Gastrocnemius medialis (tissue), 4 donors: ENCODE measurements at regions not wholly inside any gene's neighbourhood (a gene's known extent, or its start where the extent isn't known, plus 50 kb on each side); places are given as distances from the start of the nearest gene placed in this dataset.
"Not testable (repeated sequence)": the region's sequence is repeated elsewhere in the genome, so short reads cannot be mapped to it uniquely, and the experiment has no call there.

Experiments used
- ATAC-seq, 2 donors: fragments of 150-250 bp; one replicate each; pipeline ENCODE4 v1.9.1; 2016
- DNase-seq, 2 donors: peaks; one replicate each; pipeline ENCODE4 v3.0.0-alpha.2; 2019
- H3K27ac ChIP-seq, 4 donors: fragments of 200-600 bp; sonication (generic); 1 replicate in 1 of 4; 2 replicates in 3 of 4; pipeline ENCODE4 v1.5.1; 2016 to 2018; ENCODE audit warnings: mild to moderate bottlenecking in 2 of 4, moderate library complexity in 1 of 4
- H3K27me3 ChIP-seq, 3 donors: fragments of 200-600 bp; sonication (generic) in 2 of 3; 1 replicate in 1 of 3; 2 replicates in 2 of 3; pipeline versions ENCODE4 v1.5.1 to v1.6.0; 2016 to 2019; ENCODE audit warnings: mild to moderate bottlenecking in 1 of 3, moderate library complexity in 1 of 3
- H3K36me3 ChIP-seq, 2 donors: fragments of 200-600 bp; sonication (generic) in 1 of 2; one replicate each; pipeline ENCODE4 v1.5.1; 2017 to 2018
- H3K4me1 ChIP-seq, 2 donors: fragments of 200-600 bp; sonication (generic) in 1 of 2; one replicate each; pipeline ENCODE4 v1.5.1; 2016 to 2017; ENCODE audit warnings: mild to moderate bottlenecking in 2 of 2
- H3K4me3 ChIP-seq, 4 donors: fragments of 200-600 bp; sonication (generic) in 3 of 4; 1 replicate in 1 of 4; 2 replicates in 3 of 4; pipeline ENCODE4 v1.5.1; 2016 to 2019; ENCODE audit warnings: mild to moderate bottlenecking in 2 of 4
- H3K9me3 ChIP-seq, 3 donors: fragments of 200-600 bp; sonication (generic) in 2 of 3; 1 replicate in 1 of 3; 2 replicates in 2 of 3; pipeline ENCODE4 v1.5.1; 2016 to 2019
- in situ Hi-C, 4 donors: fragments of 200-750 bp; cut with MboI; loops; one replicate each; pipeline versions ENCODE4 v1.15.0 to v1.8.0; 2017; ENCODE audit warnings: low sequenced_read_pairs in 4 of 4
- intact Hi-C: fragments of 100-400 bp; cut with DNase I; formaldehyde crosslinking; loops from one replicate; pipeline ENCODE4 v1.15.1; 2023; ENCODE audit warnings: low total_unique reads

GRCh38 chr16:33816328-33816944, 357.0 kb downstream of the TP53TG3F start:
- H3K4me1 ChIP-seq, H3K27me3 ChIP-seq, H3K9me3 ChIP-seq, DNase-seq, H3K4me3 ChIP-seq, ATAC-seq, H3K36me3 ChIP-seq, intact Hi-C loops, H3K27ac ChIP-seq, in situ Hi-C loops: not testable (repeated sequence)

GRCh38 chr16:33824736-33825135, 365.3 kb downstream of the TP53TG3F start:
- H3K27ac ChIP-seq, H3K9me3 ChIP-seq, in situ Hi-C loops, ATAC-seq, H3K27me3 ChIP-seq, H3K4me3 ChIP-seq, DNase-seq, intact Hi-C loops, H3K4me1 ChIP-seq, H3K36me3 ChIP-seq: not testable (repeated sequence)

- DNase-seq, H3K9me3 ChIP-seq, H3K36me3 ChIP-seq, in situ Hi-C loops, H3K27me3 ChIP-seq, ATAC-seq, intact Hi-C loops, H3K4me1 ChIP-seq, H3K4me3 ChIP-seq, H3K27ac ChIP-seq: not testable (repeated sequence)
Measured at GRCh38 chr16:33827522-33827921, 368.1 kb downstream of the TP53TG3F start.

GRCh38 chr16:33839157-33839556, 379.7 kb downstream of the TP53TG3F start:
- in situ Hi-C loops, H3K4me1 ChIP-seq, intact Hi-C loops, H3K9me3 ChIP-seq, H3K4me3 ChIP-seq, H3K27ac ChIP-seq, ATAC-seq, H3K27me3 ChIP-seq, DNase-seq, H3K36me3 ChIP-seq: not testable (repeated sequence)

- H3K27me3 ChIP-seq, H3K9me3 ChIP-seq, DNase-seq, H3K4me3 ChIP-seq, ATAC-seq, H3K27ac ChIP-seq, intact Hi-C loops, in situ Hi-C loops, H3K36me3 ChIP-seq, H3K4me1 ChIP-seq: not testable (repeated sequence)
Measured at GRCh38 chr16:33844533-33844932, 385.1 kb downstream of the TP53TG3F start.
